ENCODE measurements at regions not wholly inside any gene's neighbourhood (a gene's known extent, or its start where the extent isn't known, plus 50 kb on each side); places are given as distances from the start of the nearest gene placed in this dataset.
A peak's percentile ranks its signal among the peaks of the same experiment; 100 is the strongest.
"Not testable (repeated sequence)": the region's sequence is repeated elsewhere in the genome, so short reads cannot be mapped to it uniquely, and the experiment has no call there.

- DNase-seq, result no peak
These were observed 245.0 kb downstream of the ADCYAP1 start for GRCh38 chr18:1149709-1150108.

GRCh38 chr18:1150344-1150743 is 245.7 kb downstream of the ADCYAP1 start:
- DNase-seq, result no peak

- not testable (repeated sequence) for DNase-seq
These were observed 248.3 kb downstream of the ADCYAP1 start for GRCh38 chr18:1152958-1153357.

GRCh38 chr18:1173593-1173992 is 268.9 kb downstream of the ADCYAP1 start:
- DNase-seq, result no peak

- DNase-seq, result no peak
These were observed 272.6 kb downstream of the ADCYAP1 start for GRCh38 chr18:1177232-1177631.

GRCh38 chr18:1191341-1191740 is 286.7 kb downstream of the ADCYAP1 start:
- no peak for DNase-seq

- DNase-seq, result no peak
These were observed 308.5 kb downstream of the ADCYAP1 start for GRCh38 chr18:1213126-1213525.

- no peak for DNase-seq
These were observed 318.2 kb downstream of the ADCYAP1 start for GRCh38 chr18:1222880-1223279.

- DNase-seq, result no peak
These were observed 322.4 kb downstream of the ADCYAP1 start for GRCh38 chr18:1227025-1227424.

- DNase-seq, result no peak
These were observed 325.0 kb downstream of the ADCYAP1 start for GRCh38 chr18:1229634-1230033.

GRCh38 chr18:1232867-1233266 is 328.2 kb downstream of the ADCYAP1 start:
- no peak for DNase-seq

GRCh38 chr18:1240701-1241100 is 336.0 kb downstream of the ADCYAP1 start:
- no peak for DNase-seq

- DNase-seq, result no peak
These were observed 339.9 kb downstream of the ADCYAP1 start for GRCh38 chr18:1244397-1245122.

- DNase-seq, result no peak
These were observed 342.2 kb downstream of the ADCYAP1 start for GRCh38 chr18:1246827-1247226.

GRCh38 chr18:1252534-1252933 is 347.9 kb downstream of the ADCYAP1 start:
- DNase-seq, result no peak

GRCh38 chr18:1252936-1253335 is 348.3 kb downstream of the ADCYAP1 start:
- DNase-seq, result no peak

- DNase-seq, result no peak
These were observed 349.2 kb downstream of the ADCYAP1 start for GRCh38 chr18:1253827-1254226.

GRCh38 chr18:1261054-1261453 is 356.4 kb downstream of the ADCYAP1 start:
- no peak for DNase-seq

- no peak for DNase-seq
These were observed 362.4 kb downstream of the ADCYAP1 start for GRCh38 chr18:1267021-1267420.

- no peak for DNase-seq
These were observed 365.4 kb downstream of the ADCYAP1 start for GRCh38 chr18:1270081-1270480.

- no peak for DNase-seq
These were observed 368.8 kb downstream of the ADCYAP1 start for GRCh38 chr18:1273469-1273868.

GRCh38 chr18:1292167-1292566 is 387.5 kb downstream of the ADCYAP1 start:
- DNase-seq, result no peak

- no peak for DNase-seq
These were observed 389.6 kb downstream of the ADCYAP1 start for GRCh38 chr18:1294229-1294628.

- DNase-seq, result peak in 1 of 2 experiments; percentile 2
These were observed 391.6 kb downstream of the ADCYAP1 start for GRCh38 chr18:1296237-1296636.

GRCh38 chr18:1302861-1303260 is 398.2 kb downstream of the ADCYAP1 start:
- no peak for DNase-seq
